ENCODE measurements at regions not wholly inside any gene's neighbourhood (a gene's known extent, or its start where the extent isn't known, plus 50 kb on each side); places are given as distances from the start of the nearest gene placed in this dataset.
A peak's percentile ranks its signal among the peaks of the same experiment; 100 is the strongest.

DNA sequence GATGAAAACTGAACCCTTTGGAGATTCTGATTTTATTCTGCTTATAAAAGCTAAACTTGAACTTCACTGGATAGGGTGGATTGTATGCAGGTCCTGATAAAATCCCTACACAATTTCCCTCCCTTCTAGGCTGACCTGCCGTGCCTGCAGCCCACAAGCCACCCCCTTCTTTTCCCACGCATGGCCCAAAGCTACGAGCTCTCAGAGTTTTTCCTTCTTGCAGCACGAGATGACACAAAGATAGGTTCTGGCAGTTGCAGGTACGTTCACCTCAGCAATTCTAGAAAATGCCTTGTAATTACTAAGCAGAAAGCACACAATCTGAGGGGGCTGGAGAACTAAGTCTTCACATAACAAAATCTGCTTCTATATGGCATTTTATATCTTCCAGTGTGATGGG is 110.6 kb upstream of the ATP8B1 start:
- H2AFZ ChIP-seq (ENCODE audit: low read length), result no peak overlapping the region
- H3K56ac ChIP-seq (ENCODE audit: insufficient read length, low read depth, low read length), result no peak overlapping the region

More for the DNA sequence above, 110.6 kb upstream of the ATP8B1 start:
- H3K9ac ChIP-seq (ENCODE audit: extremely low read depth, insufficient read length, low read length), result no peak overlapping the region
- no peak overlapping the region for H3K4me2 ChIP-seq (ENCODE audit: insufficient read depth, insufficient read length, low read length)
- TF ChIP-seq, protein P1, sequence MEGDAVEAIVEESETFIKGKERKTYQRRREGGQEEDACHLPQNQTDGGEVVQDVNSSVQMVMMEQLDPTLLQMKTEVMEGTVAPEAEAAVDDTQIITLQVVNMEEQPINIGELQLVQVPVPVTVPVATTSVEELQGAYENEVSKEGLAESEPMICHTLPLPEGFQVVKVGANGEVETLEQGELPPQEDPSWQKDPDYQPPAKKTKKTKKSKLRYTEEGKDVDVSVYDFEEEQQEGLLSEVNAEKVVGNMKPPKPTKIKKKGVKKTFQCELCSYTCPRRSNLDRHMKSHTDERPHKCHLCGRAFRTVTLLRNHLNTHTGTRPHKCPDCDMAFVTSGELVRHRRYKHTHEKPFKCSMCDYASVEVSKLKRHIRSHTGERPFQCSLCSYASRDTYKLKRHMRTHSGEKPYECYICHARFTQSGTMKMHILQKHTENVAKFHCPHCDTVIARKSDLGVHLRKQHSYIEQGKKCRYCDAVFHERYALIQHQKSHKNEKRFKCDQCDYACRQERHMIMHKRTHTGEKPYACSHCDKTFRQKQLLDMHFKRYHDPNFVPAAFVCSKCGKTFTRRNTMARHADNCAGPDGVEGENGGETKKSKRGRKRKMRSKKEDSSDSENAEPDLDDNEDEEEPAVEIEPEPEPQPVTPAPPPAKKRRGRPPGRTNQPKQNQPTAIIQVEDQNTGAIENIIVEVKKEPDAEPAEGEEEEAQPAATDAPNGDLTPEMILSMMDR (conservative IDR thresholded peaks at IDR 0.05), result no peak
- H3K79me2 ChIP-seq (ENCODE audit: insufficient read depth, low read length), result no peaks in the 10 kb centered on the region
- no peak overlapping the region for H4K8ac ChIP-seq (replicated peaks; ENCODE audit: insufficient read length, low read depth, low read length)
- Mint-ChIP-seq H3K36me3 (ENCODE audit: insufficient read depth in 1 of 3, low read depth in 3 of 3) (no peaks in the 10 kb centered on the region; a peak in 1 of 7 replicates), H3K27ac (peak overlapping the region in 1 of 3 experiments; percentile 29; a peak in 2 of 7 replicates), H3K9me3 (no peaks in the 10 kb centered on the region), H3K4me1 (peaks cover 11 to 13% of the 10 kb centered on the region in 2 experiments), H3K27me3 (ENCODE audit: low read depth) (peaks cover 2% of the 10 kb centered on the region), H3K4me3 (no peak overlapping the region)
- no peak overlapping the region for H2BK120ac ChIP-seq (ENCODE audit: low read depth, low read length, poor library complexity, severe bottlenecking)
- H4K20me1 ChIP-seq (ENCODE audit: control insufficient read depth, insufficient read depth, insufficient read length), result no peaks in the 10 kb centered on the region
- H4K91ac ChIP-seq (ENCODE audit: insufficient read length, low read depth, low read length), result no peak overlapping the region
- H3K9me3 ChIP-seq (ENCODE audit: control insufficient read depth, low read depth, low read length), result no peaks in the 10 kb centered on the region
- H3K79me1 ChIP-seq (ENCODE audit: insufficient read depth, low read depth, low read length, poor library complexity, severe bottlenecking), result no peaks in the 10 kb centered on the region
- no peak overlapping the region for H2BK20ac ChIP-seq (ENCODE audit: low read depth, low read length, poor library complexity, severe bottlenecking)
- no peak overlapping the region for H3K27ac ChIP-seq (ENCODE audit: insufficient read length, low read depth, low read length)
- H2BK12ac ChIP-seq (ENCODE audit: insufficient read length, low read depth, low read length), result no peak overlapping the region
- no peak overlapping the region for H3K23ac ChIP-seq (ENCODE audit: insufficient read length, low read depth, low read length)
- no peak overlapping the region for H2BK15ac ChIP-seq (ENCODE audit: low read depth, low read length)
- no peak overlapping the region for H4K5ac ChIP-seq (ENCODE audit: insufficient read length, low read depth, low read length)
- no peaks in the 10 kb centered on the region for H3K27me3 ChIP-seq (ENCODE audit: insufficient read depth, low read length)
- no peak overlapping the region for H3T11ph ChIP-seq (ENCODE audit: low read length)
- no peak overlapping the region for H2AK5ac ChIP-seq (ENCODE audit: insufficient read length, low read length)
- no CpG with 5 or more reads among the region's 5 CpGs for WGBS (ENCODE audit: extremely low coverage, insufficient read length, low lambda C conversion rate)
- H3K4me1 ChIP-seq (ENCODE audit: insufficient read depth, low read length), result no peaks in the 10 kb centered on the region
- no peak overlapping the region for H2BK5ac ChIP-seq (ENCODE audit: insufficient read length, low read length)
- H3K14ac ChIP-seq (ENCODE audit: insufficient read depth, low read length), result no peak overlapping the region
- H3K4ac ChIP-seq (ENCODE audit: low read depth, low read length), result no peak overlapping the region
- no peak for DNase-seq
- no peaks in the 10 kb centered on the region for H3K23me2 ChIP-seq (ENCODE audit: insufficient read length, low read depth, low read length, poor library complexity, severe bottlenecking)
- H3K18ac ChIP-seq (ENCODE audit: insufficient read length, low read depth, low read length), result no peak overlapping the region

All from H9 (cell line).